HG03159 (cell line): ENCODE measurements at regions not wholly inside any gene's neighbourhood (a gene's known extent, or its start where the extent isn't known, plus 50 kb on each side); places are given as distances from the start of the nearest gene placed in this dataset.

Experiments used
- ATAC-seq: cut with Tn5 transposase; IDR thresholded peaks from one replicate; pipeline ENCODE4 v1.9.1; 2021; ENCODE audit warnings: mild to moderate bottlenecking, moderate library complexity; ENCODE audit not compliant: unreplicated experiment

DNA sequence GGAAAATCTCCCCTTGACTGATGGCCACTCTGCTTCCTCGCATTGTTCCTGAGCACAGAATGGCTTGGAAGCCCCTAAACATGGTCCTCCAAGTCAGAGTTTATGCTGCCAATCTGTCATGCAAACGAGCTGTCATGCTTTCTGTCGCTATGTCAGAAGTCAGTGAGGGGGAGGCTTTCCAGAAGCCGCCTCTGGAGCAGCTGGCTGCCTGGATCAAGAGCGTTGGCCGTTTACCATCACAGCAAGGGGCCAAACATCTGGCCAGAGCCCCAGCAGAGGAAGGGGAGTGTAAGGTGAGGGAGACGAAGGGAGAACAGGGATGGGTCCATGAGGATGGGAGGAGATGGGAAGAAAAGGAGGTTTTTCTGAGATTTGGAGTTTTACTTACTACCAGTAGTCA lies 372.6 kb upstream of the NR2F2 start:
- no peak for ATAC-seq

DNA sequence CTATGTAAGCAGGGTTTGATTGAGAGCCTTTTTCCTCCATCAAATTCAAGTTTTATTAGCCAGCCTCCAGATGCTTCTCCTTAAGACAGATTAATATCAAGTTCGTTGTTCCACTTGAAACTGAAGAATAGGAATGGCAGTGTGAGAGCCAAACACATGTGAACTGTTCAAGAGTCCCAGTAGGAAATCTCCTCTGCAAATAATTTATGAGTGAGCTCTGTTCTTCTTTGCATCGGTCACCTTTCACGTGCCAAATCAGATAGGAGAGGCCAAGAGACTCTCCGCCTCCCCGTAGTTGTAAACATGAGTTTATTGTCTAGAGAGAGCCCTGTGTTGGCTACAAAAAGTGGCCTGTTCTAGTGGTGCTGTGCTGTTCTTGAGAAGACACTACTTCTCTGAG lies 372.1 kb upstream of the NR2F2 start:
- no peak for ATAC-seq

DNA sequence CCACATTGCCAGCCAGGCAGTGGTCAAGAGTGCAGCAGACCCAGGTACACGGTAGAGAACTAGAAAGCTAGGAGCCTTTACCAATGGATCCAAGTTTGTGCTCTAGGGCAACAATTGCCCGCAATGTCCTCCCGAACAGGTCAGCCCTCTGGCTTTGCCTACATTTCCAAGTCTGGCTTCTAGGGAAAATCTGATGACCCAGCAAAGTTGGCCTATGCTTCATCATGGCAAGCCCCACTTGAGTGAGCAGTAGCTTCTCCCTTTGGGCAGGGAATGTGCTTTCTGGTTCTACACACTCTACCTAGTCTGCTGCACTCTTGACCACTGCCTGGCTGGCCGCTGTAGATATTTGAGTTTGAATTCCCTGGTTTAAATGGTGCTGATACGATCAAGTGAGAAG lies 361.6 kb upstream of the NR2F2 start:
- ATAC-seq, result no peak

DNA sequence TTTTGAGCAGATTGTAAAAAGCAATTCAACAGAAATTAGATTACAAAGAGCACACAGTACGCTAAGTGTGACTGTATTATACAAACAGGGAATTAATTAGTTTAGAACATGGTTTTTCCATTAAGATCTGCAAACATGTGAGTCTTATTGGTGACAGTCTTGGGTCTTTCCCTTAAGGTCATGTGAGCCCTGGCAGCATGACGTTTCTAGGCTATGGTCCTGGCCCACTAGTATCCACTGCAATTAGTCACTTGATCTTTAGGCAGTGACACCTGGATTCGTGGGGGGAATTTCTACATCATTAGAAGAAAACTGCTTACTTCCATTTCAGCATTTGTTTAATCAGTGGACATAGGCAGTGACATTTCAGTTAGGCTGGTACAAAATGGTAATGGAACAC lies 360.2 kb upstream of the NR2F2 start:
- ATAC-seq, result no peak

DNA sequence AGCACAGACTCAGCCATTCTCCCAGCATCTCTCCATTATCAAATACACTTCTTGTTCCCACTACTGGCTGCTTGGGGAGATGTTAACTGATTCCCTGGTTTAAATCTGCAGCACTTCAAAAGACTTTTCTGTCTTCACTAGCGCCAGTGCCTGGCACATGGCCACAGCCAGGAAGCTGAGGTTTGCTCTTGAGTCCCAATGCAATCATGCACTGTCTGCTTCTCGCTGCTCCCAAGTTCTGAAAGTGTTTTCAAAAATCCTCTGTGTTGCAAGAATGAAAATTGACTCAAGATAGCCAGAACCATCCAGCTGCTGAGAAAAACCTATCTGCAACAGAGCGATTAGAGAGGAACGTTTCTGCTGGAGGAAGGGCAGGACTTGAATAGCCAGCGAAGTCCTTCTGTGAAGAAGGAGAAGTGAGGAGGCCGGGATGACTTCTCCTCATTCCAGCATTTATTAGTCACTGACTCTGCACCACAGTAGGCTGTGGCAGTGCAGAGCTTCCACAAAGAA lies 358.4 kb upstream of the NR2F2 start:
- ATAC-seq, result no peak

DNA sequence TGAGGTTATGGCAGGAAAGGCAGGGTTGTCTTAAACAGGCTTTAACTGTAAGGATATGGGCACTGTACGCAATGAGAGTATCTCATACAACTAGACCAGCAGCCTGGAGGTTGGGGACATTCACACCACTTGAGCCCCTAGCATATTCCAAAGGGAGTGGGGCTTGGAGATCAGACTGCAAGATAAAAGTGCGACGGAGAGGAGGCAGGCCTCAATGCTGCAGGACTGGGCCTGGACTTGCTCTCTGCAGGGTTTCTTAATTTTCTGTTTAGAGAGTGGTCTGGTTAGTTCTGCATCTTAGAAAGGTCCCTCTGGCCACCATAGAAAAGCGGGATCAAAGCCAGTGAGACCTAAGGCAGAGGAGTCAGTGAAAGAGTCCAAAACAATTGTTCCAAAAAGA lies 357.7 kb upstream of the NR2F2 start:
- ATAC-seq, result no peak

DNA sequence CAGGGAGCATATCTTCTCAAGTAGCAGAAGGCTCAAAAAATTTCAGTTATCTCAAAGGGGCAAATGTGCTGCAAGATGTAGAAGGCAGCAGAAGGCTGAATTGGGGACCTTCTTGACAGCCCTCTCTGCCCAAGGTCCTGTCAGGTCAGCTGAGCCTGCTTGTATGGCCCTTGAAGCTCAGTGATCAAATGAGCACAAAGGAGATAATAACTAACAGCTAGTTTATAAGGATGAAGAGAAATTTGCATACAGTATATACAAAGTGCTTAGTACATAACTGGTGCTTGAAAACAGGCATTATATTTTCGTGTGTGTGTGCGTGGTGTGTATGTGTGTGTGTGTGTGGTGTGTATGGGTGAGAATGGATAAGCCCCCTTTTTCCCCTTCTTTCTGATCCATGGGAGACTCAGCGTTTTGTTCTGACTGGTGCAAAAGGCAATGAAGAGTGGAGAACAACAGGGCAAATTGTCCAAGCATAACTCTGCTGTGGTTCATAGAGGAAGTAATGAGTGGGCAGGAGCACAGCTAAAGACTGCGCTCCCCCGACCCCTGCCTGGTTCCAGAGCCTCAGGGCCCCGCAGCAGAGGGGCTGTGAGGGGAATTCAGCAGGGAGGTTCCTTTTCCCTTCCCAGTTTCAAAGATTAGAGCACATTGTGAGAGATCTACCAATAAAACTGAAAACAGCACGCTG lies 356.8 kb upstream of the NR2F2 start:
- ATAC-seq, result peak; percentile 64

DNA sequence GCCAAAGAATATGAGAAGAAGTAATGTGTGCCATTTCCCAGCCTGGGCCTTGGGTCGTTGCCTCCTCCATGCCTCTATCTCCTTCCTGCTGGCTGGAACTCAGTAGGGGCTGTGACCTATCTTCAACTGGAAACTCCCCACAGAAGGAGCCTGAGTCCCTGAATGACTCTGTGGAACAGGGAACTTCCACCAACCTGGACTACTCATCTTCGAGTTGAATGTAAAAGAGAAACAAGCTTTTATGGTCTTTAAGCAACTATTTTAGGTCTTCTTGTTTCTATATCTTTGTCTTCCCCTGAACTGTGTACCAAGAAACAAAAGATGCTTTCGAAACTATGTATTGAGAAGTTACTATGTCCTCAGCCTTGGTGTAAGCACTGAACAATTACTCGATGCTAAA lies 355.3 kb upstream of the NR2F2 start:
- peak; percentile 51 for ATAC-seq

DNA sequence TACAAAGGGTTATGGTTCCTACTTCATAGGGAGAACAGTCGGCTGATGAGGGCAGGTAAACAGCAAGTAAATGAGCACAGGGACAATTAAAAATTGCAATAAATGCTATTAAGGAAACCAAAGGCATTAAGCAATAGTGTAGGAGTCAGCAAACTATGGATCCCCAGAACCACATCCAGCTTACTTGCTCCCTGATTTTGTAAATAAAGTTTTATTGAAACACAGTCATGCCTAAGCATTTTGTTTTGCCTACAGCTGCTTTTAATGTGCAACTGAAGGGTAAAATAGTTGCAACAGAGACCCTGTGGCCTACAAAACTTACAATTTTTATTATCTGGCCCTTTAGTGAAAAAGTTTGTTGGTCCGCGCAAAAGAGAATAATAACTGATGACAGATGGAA lies 351.2 kb upstream of the NR2F2 start:
- ATAC-seq, result no peak

DNA sequence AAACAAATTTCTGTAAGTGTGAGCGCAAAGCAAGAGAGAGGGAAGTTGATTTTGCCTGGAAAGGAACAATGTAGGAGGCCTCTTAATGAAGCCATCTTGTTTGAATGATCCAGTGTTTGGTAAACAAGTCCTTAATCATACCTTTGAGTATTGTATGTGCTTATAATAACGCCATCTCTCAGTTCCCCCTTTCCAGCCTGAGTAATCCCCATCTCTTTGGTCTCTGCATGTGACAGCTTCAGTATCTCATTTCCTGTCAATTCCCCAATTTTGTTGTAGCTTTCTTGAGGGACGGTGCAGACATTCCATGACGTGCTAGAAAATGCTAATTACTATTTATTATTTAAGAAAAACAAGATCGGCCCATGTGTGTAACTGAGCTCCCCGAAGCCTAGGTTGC lies 349.3 kb upstream of the NR2F2 start:
- ATAC-seq, result no peak

DNA sequence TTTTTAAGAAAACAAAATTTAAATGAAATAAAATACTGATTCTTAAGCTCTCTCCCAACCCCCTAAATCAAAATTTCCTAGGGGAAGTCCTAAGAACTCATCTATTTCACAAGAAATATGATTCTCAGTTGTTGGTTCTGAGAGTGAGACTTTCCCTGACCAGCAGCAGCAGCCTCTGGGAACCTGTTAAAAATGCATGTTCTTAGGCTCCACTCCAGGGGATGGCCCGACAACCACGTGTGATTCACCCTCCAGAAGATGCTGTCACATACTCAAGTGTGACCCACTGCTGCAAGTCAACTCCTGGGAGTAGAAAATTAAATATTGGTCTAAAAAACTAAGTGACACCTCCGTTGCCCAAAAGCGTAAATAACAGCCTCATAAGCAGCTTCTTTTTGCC lies 343.2 kb upstream of the NR2F2 start:
- no peak for ATAC-seq

DNA sequence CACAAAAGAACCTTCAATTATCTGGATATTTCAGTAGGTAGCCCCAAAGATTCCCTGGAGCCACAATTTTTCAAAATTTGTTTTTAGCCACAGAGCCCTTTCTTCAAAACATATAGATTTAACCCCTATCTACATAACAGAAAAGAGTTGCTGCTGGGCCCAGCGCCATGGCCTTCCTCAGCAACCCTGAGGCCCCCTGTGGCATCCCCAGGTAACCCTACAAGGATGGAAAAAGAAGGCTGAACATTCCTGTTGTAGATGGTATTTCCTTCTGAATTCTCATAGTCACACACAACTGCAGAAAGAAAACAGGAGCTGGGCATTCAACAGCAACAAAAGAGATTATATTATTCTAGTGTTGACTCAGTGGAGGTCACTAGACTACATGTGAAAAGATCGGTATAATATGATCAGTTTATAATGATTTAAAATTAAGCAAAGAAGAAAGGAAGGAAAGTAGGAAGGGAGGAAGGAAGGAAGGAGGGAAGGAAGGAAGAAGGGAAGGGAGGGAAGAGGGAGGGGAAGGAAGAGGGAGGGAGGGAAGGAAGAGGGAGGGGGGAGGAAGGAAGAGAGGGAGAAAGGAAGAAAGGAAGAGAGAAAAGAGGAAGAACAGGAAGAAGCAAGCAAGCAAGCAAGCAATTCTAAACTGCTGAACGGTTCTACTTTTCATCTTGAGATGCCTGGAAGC lies 342.5 kb upstream of the NR2F2 start:
- ATAC-seq, result no peak

DNA sequence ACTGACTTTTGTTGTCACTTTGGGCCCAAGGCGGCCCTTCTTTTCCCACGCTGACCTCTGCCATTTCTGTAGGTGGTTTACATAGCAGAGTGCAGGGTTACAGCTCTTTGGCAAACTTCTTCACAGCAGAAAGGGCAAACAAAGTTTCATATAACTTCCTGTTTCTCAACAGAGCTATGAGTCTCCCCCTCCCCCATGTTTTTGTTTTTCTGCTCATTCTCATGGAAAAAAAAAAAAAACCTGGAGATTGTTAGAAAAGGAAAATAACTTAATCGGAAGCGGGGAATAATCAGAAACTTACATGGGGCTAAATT lies 342.0 kb upstream of the NR2F2 start:
- ATAC-seq, result no peak

DNA sequence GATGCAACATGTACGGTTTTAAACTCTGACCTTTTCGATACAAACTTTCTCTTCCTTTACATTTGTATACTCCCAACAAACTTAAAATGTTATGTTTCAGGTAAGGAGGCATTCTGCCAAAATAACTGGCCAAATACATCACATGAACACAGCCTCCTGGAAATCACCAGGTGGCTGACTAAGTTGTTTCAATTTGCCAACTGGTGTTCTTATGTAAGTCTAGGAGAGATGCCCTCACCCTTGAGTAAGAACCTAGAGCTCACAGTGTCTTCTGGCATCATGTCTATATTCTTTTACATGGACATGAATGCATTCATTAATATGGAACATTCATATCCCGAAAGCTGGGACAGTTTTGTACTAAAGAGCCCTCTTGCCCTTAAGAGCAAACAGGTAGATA lies 341.1 kb upstream of the NR2F2 start:
- no peak for ATAC-seq

DNA sequence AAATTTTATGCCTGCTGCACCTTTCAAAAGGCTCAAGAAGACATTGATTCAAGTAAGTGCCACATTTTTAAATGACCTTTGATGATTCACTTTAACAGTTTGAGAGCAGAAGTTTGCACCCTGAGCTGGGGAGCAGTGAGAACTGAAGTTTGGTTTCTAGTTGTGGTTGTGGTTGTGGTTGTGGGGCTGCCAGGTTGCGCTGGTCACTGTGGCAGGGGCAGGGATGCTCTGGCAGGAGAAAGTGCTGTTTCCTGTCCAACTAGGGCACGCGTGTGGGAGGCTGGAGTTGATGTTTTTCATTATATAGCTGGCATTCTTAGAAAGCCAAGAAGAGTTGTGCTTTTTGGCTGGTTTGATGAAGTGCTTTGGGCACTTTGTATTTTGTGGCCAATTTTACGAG lies 339.7 kb upstream of the NR2F2 start:
- ATAC-seq, result no peak

DNA sequence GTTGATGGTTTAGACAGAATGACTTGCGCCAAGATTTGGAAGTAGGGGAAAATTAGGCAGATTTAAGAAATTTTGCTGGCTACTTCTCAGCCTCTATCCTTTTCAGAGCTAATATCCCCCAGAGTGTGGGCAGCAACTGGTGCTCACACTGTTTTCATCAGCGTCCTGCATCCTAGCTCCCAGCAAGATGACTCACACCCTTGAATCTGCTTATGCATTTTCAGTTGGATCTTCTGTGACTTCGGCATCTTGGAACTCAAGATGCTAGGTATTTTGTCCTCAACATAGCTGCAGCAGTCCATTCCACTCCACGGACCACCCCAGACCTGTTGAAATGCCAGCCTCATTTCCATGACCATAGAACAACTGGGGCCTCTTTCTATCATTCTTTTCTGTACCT lies 336.1 kb upstream of the NR2F2 start:
- ATAC-seq, result no peak

DNA sequence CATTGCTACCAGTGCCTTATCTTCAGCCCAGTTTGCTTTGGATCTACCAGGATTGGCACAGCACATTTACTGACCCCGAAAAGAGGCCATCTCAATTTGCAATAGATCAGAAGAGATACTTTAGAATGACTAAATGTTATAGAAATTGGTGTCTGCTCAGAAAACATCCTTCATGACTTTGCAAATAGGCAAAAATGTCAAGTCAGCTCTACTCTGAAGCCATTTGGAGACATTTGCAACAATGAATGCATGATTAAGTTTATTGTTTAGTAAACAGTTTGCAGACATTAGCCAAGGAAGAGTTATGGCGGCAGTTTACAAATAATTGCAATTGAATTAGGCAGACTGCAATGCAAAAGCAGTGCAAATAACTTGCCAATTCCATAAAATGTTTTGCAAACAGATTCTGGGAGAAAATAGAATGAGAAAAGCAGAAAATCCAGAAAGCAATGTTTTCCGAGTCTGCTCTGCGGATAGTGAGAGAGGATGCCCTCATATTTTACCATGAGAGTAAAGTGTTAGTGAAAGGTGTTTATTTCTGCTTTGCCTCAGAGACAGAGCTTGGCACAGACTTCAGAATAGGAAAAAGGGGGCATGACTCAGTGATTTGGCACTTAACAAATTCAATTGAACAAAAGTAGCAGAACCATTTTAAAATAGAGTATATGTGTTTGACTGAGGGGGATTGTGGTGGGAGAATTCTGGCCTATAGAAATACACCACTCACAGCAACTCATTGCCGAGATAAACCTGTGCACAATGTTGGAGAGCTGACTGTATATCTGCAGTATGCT lies 334.9 kb upstream of the NR2F2 start:
- ATAC-seq, result no peak

DNA sequence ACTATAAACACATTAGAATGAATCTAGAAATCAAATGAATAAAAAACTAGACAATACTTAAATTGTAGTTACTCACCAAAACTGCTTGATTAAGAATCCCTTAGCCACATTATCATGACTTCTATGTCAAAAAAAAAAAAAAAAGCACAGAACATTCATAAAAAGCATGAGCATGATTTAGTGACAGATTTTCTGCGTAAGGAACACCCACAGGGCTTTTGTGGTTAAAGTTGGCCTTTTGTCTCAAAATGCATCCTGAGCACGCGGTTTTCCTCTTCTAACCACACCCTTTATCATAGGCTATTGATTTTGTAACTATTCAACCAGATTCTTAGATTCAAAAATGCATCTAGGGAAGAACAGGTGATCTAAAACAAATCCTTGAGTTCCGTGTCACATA lies 334.0 kb upstream of the NR2F2 start:
- ATAC-seq, result no peak

DNA sequence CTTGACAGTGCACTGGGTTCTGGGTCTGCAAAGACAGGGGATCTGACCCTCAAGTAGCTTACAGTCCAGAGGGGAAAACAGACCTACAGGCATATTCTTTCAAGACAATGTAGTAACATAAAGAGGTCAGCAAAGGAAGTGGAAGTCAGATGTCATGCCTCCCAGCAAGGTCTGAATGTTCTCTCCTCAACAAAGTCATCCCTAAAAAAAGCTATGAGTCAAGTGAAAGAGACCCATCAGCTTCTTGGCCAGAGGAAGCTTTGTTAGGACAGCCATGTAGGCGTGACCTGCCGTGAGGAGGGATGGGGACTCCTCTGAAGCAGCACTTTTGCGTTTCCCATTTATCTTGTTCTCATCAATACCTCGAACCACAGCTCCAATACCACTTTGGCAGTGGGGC lies 331.6 kb upstream of the NR2F2 start:
- ATAC-seq, result no peak

DNA sequence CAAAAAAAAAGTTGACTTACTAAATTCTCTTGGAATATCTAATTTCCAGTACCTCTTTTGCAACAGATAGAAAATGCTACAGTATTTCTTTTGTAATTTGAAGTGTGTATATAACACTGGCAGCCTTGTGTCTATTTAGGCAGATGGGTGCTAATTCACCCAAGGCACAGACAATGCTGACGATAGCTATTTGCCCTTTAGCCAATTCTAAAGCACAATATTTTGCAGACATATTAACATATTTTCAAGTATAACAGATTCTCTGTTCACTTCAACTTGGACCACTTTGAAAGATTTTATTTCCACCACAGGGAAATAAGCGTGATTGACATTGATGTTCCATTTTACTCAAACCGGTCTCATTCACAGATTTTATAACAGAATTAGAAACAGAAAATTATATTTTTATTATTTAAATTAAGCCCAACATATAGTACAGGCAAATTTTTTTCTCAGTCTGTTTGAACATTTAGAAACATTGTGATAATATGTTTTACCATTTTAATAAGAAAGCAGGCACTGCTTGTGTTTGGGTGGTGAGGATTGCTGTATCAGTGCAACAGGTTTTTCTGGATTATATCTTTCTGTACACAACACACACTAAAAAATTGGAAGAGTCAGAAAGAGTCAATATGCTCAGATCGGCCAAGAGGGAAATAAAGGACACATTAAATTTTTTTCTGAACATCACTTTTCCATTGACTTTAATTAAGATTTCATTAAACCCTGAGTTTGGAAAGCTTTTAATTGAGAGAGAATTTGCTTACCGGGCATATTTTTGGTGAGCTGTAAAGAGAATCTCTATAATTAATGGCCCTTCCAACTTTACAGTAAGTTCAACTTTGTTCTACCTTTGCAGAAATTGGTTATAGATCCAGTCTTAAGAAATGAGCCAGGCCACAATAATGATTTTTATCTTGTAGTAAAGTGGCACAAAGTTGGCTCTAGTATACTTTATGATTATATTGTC lies 327.3 kb upstream of the NR2F2 start:
- ATAC-seq, result no peak

DNA sequence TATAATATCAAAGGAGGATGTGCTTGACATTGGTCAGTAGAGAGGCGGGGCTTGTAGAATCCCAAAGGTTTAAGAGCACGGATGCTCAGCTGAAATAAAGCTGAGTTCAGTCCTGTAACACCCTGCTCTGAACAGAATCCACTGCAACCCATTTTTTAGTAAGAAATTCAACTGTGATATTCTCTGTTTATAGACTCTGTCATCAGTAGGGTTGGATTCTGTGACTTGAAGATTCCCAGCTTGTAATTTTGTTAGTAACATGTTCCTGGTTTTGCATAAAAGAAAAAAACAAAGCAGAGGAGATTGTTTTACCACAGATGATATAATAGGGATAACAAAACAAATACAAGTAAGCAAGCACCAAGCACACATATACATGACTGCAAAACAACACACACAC lies 324.6 kb upstream of the NR2F2 start:
- ATAC-seq, result no peak
